ENCODE measurements at regions not wholly inside any gene's neighbourhood (a gene's known extent, or its start where the extent isn't known, plus 50 kb on each side); places are given as distances from the start of the nearest gene placed in this dataset.
"Not testable (repeated sequence)": the region's sequence is repeated elsewhere in the genome, so short reads cannot be mapped to it uniquely, and the experiment has no call there.

GRCh38 chr13:18665124-18665523, 516.5 kb downstream of the TUBA3C start:
- WGBS, 2 experiments (ENCODE audit: insufficient coverage in 2 of 2) = 90% methylated on average over 8 to 31 of the region's 46 CpGs
- H3K36me3 ChIP-seq (ENCODE audit: control insufficient read depth, insufficient read depth, low read length); H3K4me1 ChIP-seq (ENCODE audit: control insufficient read depth, insufficient read depth, low read length, poor library complexity, severe bottlenecking): not testable (repeated sequence)

DNA sequence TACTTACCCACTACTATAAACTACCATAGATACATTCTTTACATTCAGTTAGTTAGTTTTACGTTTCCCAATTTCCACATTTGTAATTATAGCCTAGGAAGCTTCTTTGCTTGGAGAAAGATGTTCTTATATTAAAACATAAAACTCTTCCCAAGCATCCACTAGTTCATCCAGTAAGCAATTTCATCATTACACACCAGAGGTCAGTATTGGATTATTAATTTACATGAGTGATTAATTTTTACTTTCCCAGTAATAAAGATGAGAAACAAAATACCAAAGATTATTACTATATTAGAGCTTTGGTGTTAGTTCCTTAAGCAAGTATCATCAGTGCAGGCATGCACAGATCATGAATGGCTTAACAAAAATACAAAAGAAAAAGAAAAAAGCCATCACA, 518.4 kb downstream of the TUBA3C start:
- not testable (repeated sequence) for H3K4me3 ChIP-seq (ENCODE audit: extremely low read depth, insufficient read depth, low read length, poor library complexity, severe bottlenecking); H3K4me1 ChIP-seq (ENCODE audit: control insufficient read depth, insufficient read depth, low read length, poor library complexity, severe bottlenecking); H3K9me3 ChIP-seq (ENCODE audit: control insufficient read depth, low read length); H3K36me3 ChIP-seq (ENCODE audit: control insufficient read depth, insufficient read depth, low read length); H3K27ac ChIP-seq (ENCODE audit: low read depth, low read length, severe bottlenecking)
- WGBS, 2 experiments (ENCODE audit: insufficient coverage in 2 of 2) = no CpG with 5 or more reads among the region's 1 CpG

More at GRCh38 chr13:18665124-18665523, 516.5 kb downstream of the TUBA3C start:
- not testable (repeated sequence) for H3K27ac ChIP-seq (ENCODE audit: low read depth, low read length, severe bottlenecking); H3K9me3 ChIP-seq (ENCODE audit: control insufficient read depth, low read length); H3K4me3 ChIP-seq (ENCODE audit: extremely low read depth, insufficient read depth, low read length, poor library complexity, severe bottlenecking)

DNA sequence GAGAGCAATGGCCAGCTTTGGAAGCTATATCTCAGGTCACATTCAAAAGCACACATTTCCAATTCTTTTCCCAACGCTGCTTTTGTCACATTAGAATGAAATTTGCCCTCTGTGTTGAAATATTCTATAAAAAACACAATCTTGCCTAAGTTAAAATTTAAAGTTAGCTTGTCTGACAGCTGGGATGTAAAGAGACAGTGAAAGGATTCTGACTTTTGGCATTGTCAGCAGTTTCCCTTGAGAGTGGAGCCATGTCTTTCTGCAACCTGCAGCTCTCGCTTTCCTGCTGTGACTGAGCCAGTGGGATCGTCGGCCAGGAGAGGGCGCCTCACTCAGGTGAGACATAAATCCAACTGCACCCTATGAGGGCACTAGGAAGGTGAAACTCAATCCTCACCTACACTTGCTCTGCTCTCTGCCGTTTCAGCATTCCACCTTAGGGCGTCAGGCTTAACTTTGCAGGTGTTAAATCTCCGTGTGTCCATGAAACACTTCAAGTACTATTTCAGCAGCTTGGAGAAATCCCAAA, 537.9 kb downstream of the TUBA3C start:
- H3K4me1 ChIP-seq (ENCODE audit: control insufficient read depth, insufficient read depth, low read length, poor library complexity, severe bottlenecking) = not testable (repeated sequence)

GRCh38 chr13:18628928-18629327, 552.7 kb downstream of the TUBA3C start:
- H3K4me3 ChIP-seq (ENCODE audit: extremely low read depth, insufficient read depth, low read length, poor library complexity, severe bottlenecking); H3K4me1 ChIP-seq (ENCODE audit: control insufficient read depth, insufficient read depth, low read length, poor library complexity, severe bottlenecking); H3K27ac ChIP-seq (ENCODE audit: low read depth, low read length, severe bottlenecking); H3K9me3 ChIP-seq (ENCODE audit: control insufficient read depth, low read length); H3K36me3 ChIP-seq (ENCODE audit: control insufficient read depth, insufficient read depth, low read length): not testable (repeated sequence)
- WGBS, 2 experiments (ENCODE audit: insufficient coverage in 2 of 2) = 86 to 91% methylated on average over 4 to 5 of the region's 31 CpGs

More for the DNA sequence above, 537.9 kb downstream of the TUBA3C start:
- 60 to 80% methylated on average over 1 to 3 of the region's 8 CpGs for WGBS, 2 experiments (ENCODE audit: insufficient coverage in 2 of 2)
- not testable (repeated sequence) for H3K27ac ChIP-seq (ENCODE audit: low read depth, low read length, severe bottlenecking); H3K9me3 ChIP-seq (ENCODE audit: control insufficient read depth, low read length); H3K36me3 ChIP-seq (ENCODE audit: control insufficient read depth, insufficient read depth, low read length); H3K4me3 ChIP-seq (ENCODE audit: extremely low read depth, insufficient read depth, low read length, poor library complexity, severe bottlenecking)

- Histone ChIP-seq H3K4me1 (ENCODE audit: control insufficient read depth, insufficient read depth, low read length, poor library complexity, severe bottlenecking) (no peaks in the 10 kb centered on the region), H3K9me3 (ENCODE audit: control insufficient read depth, low read length) (peaks cover 2% of the 10 kb centered on the region), H3K36me3 (ENCODE audit: control insufficient read depth, insufficient read depth, low read length) (no peaks in the 10 kb centered on the region), H3K27ac (ENCODE audit: low read depth, low read length, severe bottlenecking) (no peak overlapping the region), H3K4me3 (ENCODE audit: extremely low read depth, insufficient read depth, low read length, poor library complexity, severe bottlenecking) (no peak overlapping the region)
- WGBS, 2 experiments (ENCODE audit: insufficient coverage in 2 of 2) = 79 to 95% methylated on average over 6 to 17 of the region's 39 CpGs
Observed at GRCh38 chr13:18628428-18628827, 553.2 kb downstream of the TUBA3C start.

- not testable (repeated sequence) for H3K4me1 ChIP-seq (ENCODE audit: control insufficient read depth, insufficient read depth, low read length, poor library complexity, severe bottlenecking)
- 47% methylated on average over 3 of the region's 4 CpGs; no CpG with 5 or more reads in 1 of the 2 experiments for WGBS, 2 experiments (ENCODE audit: insufficient coverage in 2 of 2)
Observed at GRCh38 chr13:18624061-18624460, 557.6 kb downstream of the TUBA3C start.

DNA sequence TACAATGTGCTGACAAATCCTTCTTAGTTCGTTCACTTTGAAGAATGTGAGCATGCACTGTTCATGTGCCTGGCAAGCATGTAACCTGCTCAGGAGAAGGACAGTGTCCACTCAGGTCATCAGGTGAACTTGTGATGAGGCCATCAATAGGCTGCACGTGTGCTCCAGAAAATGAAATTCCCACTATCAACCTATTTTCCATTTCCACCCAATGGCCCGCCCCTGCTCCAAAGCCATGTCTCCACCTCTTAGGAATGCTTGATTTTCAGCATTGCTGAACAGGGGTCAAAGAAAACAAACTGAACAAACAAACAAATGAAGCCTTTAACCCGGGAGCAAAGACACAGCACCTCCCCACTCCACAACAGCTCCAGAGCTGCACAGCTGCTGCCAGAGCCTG, 563.2 kb downstream of the TUBA3C start:
- 80% methylated on average over 1 of the region's 4 CpGs; no CpG with 5 or more reads in 1 of the 2 experiments for WGBS, 2 experiments (ENCODE audit: insufficient coverage in 2 of 2)
- H3K27ac ChIP-seq (ENCODE audit: low read depth, low read length, severe bottlenecking); H3K4me1 ChIP-seq (ENCODE audit: control insufficient read depth, insufficient read depth, low read length, poor library complexity, severe bottlenecking): not testable (repeated sequence)

More at GRCh38 chr13:18624061-18624460, 557.6 kb downstream of the TUBA3C start:
- H3K4me3 ChIP-seq (ENCODE audit: extremely low read depth, insufficient read depth, low read length, poor library complexity, severe bottlenecking); H3K9me3 ChIP-seq (ENCODE audit: control insufficient read depth, low read length); H3K36me3 ChIP-seq (ENCODE audit: control insufficient read depth, insufficient read depth, low read length); H3K27ac ChIP-seq (ENCODE audit: low read depth, low read length, severe bottlenecking): not testable (repeated sequence)

GRCh38 chr13:18610476-18610875, 571.1 kb downstream of the TUBA3C start:
- WGBS, 2 experiments (ENCODE audit: insufficient coverage in 2 of 2) = 80 to 85% methylated on average over 2 of the region's 14 CpGs
- not testable (repeated sequence) for H3K9me3 ChIP-seq (ENCODE audit: control insufficient read depth, low read length); H3K27ac ChIP-seq (ENCODE audit: low read depth, low read length, severe bottlenecking); H3K4me1 ChIP-seq (ENCODE audit: control insufficient read depth, insufficient read depth, low read length, poor library complexity, severe bottlenecking); H3K36me3 ChIP-seq (ENCODE audit: control insufficient read depth, insufficient read depth, low read length); H3K4me3 ChIP-seq (ENCODE audit: extremely low read depth, insufficient read depth, low read length, poor library complexity, severe bottlenecking)

More for the DNA sequence above, 563.2 kb downstream of the TUBA3C start:
- not testable (repeated sequence) for H3K36me3 ChIP-seq (ENCODE audit: control insufficient read depth, insufficient read depth, low read length); H3K9me3 ChIP-seq (ENCODE audit: control insufficient read depth, low read length); H3K4me3 ChIP-seq (ENCODE audit: extremely low read depth, insufficient read depth, low read length, poor library complexity, severe bottlenecking)

DNA sequence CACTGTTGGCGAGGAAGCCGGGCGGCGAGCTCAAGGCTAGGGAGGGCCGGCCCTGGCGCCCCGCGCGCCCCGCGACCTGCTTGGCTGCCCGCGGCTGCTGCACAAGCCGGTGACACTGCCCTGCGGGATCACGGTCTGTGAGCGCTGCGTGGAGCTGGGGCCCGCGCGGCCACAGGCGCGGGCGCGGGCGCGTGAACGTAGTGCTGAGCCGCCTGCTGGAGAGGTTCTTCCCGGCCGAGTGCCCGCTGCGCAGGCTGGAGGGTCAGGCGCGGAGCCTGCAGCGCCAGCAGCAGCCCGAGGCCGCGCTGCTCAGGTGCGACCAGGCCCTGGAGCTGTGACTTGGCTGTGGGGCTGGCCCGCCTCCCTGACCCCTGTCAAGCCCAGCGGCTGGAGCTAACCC, 572.3 kb downstream of the TUBA3C start:
- H3K27ac ChIP-seq (ENCODE audit: low read depth, low read length, severe bottlenecking); H3K4me1 ChIP-seq (ENCODE audit: control insufficient read depth, insufficient read depth, low read length, poor library complexity, severe bottlenecking); H3K4me3 ChIP-seq (ENCODE audit: extremely low read depth, insufficient read depth, low read length, poor library complexity, severe bottlenecking); H3K9me3 ChIP-seq (ENCODE audit: control insufficient read depth, low read length); H3K36me3 ChIP-seq (ENCODE audit: control insufficient read depth, insufficient read depth, low read length): not testable (repeated sequence)
- WGBS, 2 experiments (ENCODE audit: insufficient coverage in 2 of 2) = 85 to 100% methylated on average over 1 to 13 of the region's 42 CpGs

GRCh38 chr13:18608851-18609250, 572.8 kb downstream of the TUBA3C start:
- 89% methylated on average over 12 of the region's 40 CpGs; no CpG with 5 or more reads in 1 of the 2 experiments for WGBS, 2 experiments (ENCODE audit: insufficient coverage in 2 of 2)
- not testable (repeated sequence) for H3K27ac ChIP-seq (ENCODE audit: low read depth, low read length, severe bottlenecking); H3K4me3 ChIP-seq (ENCODE audit: extremely low read depth, insufficient read depth, low read length, poor library complexity, severe bottlenecking); H3K36me3 ChIP-seq (ENCODE audit: control insufficient read depth, insufficient read depth, low read length); H3K9me3 ChIP-seq (ENCODE audit: control insufficient read depth, low read length); H3K4me1 ChIP-seq (ENCODE audit: control insufficient read depth, insufficient read depth, low read length, poor library complexity, severe bottlenecking)

GRCh38 chr13:18600366-18600765, 581.3 kb downstream of the TUBA3C start:
- WGBS, 2 experiments (ENCODE audit: insufficient coverage in 2 of 2) = 85 to 100% methylated on average over 1 to 9 of the region's 24 CpGs
- not testable (repeated sequence) for H3K4me1 ChIP-seq (ENCODE audit: control insufficient read depth, insufficient read depth, low read length, poor library complexity, severe bottlenecking); H3K36me3 ChIP-seq (ENCODE audit: control insufficient read depth, insufficient read depth, low read length); H3K9me3 ChIP-seq (ENCODE audit: control insufficient read depth, low read length); H3K4me3 ChIP-seq (ENCODE audit: extremely low read depth, insufficient read depth, low read length, poor library complexity, severe bottlenecking); H3K27ac ChIP-seq (ENCODE audit: low read depth, low read length, severe bottlenecking)
